Peyer's patch (tissue), 4 donors: ENCODE measurements at regions not wholly inside any gene's neighbourhood (a gene's known extent, or its start where the extent isn't known, plus 50 kb on each side); places are given as distances from the start of the nearest gene placed in this dataset.

Source experiments
- DNase-seq, 3 donors: peaks; one replicate each; pipeline ENCODE4 v3.0.0-alpha.2; 2017 to 2019
- H3K27ac ChIP-seq, 4 donors: fragments of 200-600 bp; sonication (generic); one replicate each; pipeline ENCODE4 v1.5.1; 2016 to 2019
- H3K27me3 ChIP-seq, 2 donors: fragments of 200-600 bp; sonication (generic); one replicate each; pipeline ENCODE4 v1.5.1; 2019
- H3K36me3 ChIP-seq, 3 donors: fragments of 200-600 bp; sonication (generic); one replicate each; pipeline ENCODE4 v1.5.1; 2016 to 2019
- H3K4me1 ChIP-seq, 4 donors: fragments of 200-600 bp; sonication (generic); one replicate each; pipeline ENCODE4 v1.5.1; 2016 to 2019
- H3K4me3 ChIP-seq, 4 donors: fragments of 200-600 bp; sonication (generic); 1 replicate in 3 of 4; 2 replicates in 1 of 4; pipeline ENCODE4 v1.5.1; 2016 to 2019; ENCODE audit warnings: mild to moderate bottlenecking in 1 of 4
- H3K9me3 ChIP-seq, 4 donors: fragments of 200-600 bp; sonication (generic); one replicate each; pipeline ENCODE4 v1.5.1; 2016 to 2019; ENCODE audit warnings: mild to moderate bottlenecking in 1 of 4
- CTCF ChIP-seq, 6 experiments: fragments of 450-650 bp in 4 of 6; fragments of 200-600 bp in 2 of 6; sonication (generic) in 1 of 6; IDR thresholded peaks; one replicate each; pipeline ENCODE4 v1.5.1; 2017 to 2019; ENCODE audit warnings: antibody characterized with exemption in 6 of 6, mild to moderate bottlenecking in 3 of 6, moderate library complexity in 1 of 6
- POLR2A ChIP-seq, 2 donors: fragments of 450-650 bp; IDR thresholded peaks; one replicate each; pipeline ENCODE4 v1.5.1; 2017; ENCODE audit warnings: antibody characterized with exemption in 2 of 2, mild to moderate bottlenecking in 2 of 2, moderate library complexity in 2 of 2

GRCh38 chr21:25304611-25305010 is 302.7 kb downstream of the MRPL39 start:
- TF ChIP-seq POLR2A (IDR thresholded peaks at IDR 0.05) (no peak), CTCF (IDR thresholded peaks at IDR 0.05) (no peak)

GRCh38 chr21:25300632-25301031 is 306.6 kb downstream of the MRPL39 start:
- Histone ChIP-seq H3K4me1 (no peaks in the 10 kb centered on the region), H3K9me3 (no peaks in the 10 kb centered on the region), H3K36me3 (no peaks in the 10 kb centered on the region), H3K4me3 (no peak overlapping the region), H3K27ac (no peak overlapping the region), H3K27me3 (no peaks in the 10 kb centered on the region)
- no peak for DNase-seq
- TF ChIP-seq POLR2A (IDR thresholded peaks at IDR 0.05) (no peak), CTCF (IDR thresholded peaks at IDR 0.05) (no peak)

More at GRCh38 chr21:25304611-25305010, 302.7 kb downstream of the MRPL39 start:
- no peak for DNase-seq
- Histone ChIP-seq H3K27me3 (no peaks in the 10 kb centered on the region), H3K4me3 (no peak overlapping the region), H3K9me3 (peaks cover 0 to 6% (median 3%) of the 10 kb centered on the region in 4 donors), H3K27ac (no peak overlapping the region), H3K36me3 (no peaks in the 10 kb centered on the region), H3K4me1 (no peaks in the 10 kb centered on the region)

- peak overlapping the region in 1 of 4 donors; percentile 47 for H3K27ac ChIP-seq
Measured at GRCh38 chr21:25298512-25299491, 308.5 kb downstream of the MRPL39 start.

GRCh38 chr21:25297117-25297516 is 310.2 kb downstream of the MRPL39 start:
- no peak overlapping the region for H3K4me3 ChIP-seq
- no peaks in the 10 kb centered on the region for H3K9me3 ChIP-seq
- H3K4me1 ChIP-seq, result no peaks in the 10 kb centered on the region
- H3K36me3 ChIP-seq, result no peaks in the 10 kb centered on the region
- no peak overlapping the region for H3K27ac ChIP-seq
- no peak for DNase-seq
- TF ChIP-seq POLR2A (IDR thresholded peaks at IDR 0.05), result no peak
- no peak for TF ChIP-seq CTCF (IDR thresholded peaks at IDR 0.05)
- H3K27me3 ChIP-seq, result no peaks in the 10 kb centered on the region

More at GRCh38 chr21:25298512-25299491, 308.5 kb downstream of the MRPL39 start:
- no peak for TF ChIP-seq POLR2A (IDR thresholded peaks at IDR 0.05)
- TF ChIP-seq CTCF (IDR thresholded peaks at IDR 0.05), result no peak
- H3K27me3 ChIP-seq, result no peaks in the 10 kb centered on the region
- no peak overlapping the region for H3K4me3 ChIP-seq
- H3K36me3 ChIP-seq, result no peaks in the 10 kb centered on the region
- H3K4me1 ChIP-seq, result no peaks in the 10 kb centered on the region
- no peak for DNase-seq
- no peaks in the 10 kb centered on the region for H3K9me3 ChIP-seq

- no peak for TF ChIP-seq POLR2A (IDR thresholded peaks at IDR 0.05)
- no peak for TF ChIP-seq CTCF (IDR thresholded peaks at IDR 0.05)
- no peaks in the 10 kb centered on the region for H3K4me1 ChIP-seq
- H3K27ac ChIP-seq, result no peak overlapping the region
Measured at GRCh38 chr21:25296252-25296651, 311.0 kb downstream of the MRPL39 start.

More at GRCh38 chr21:25296252-25296651, 311.0 kb downstream of the MRPL39 start:
- Histone ChIP-seq H3K27me3 (no peaks in the 10 kb centered on the region), H3K36me3 (no peaks in the 10 kb centered on the region), H3K4me3 (no peak overlapping the region), H3K9me3 (no peaks in the 10 kb centered on the region)
- peak in 1 of 3 donors; percentile 29 for DNase-seq
